ENCODE measurements at regions not wholly inside any gene's neighbourhood (a gene's known extent, or its start where the extent isn't known, plus 50 kb on each side); places are given as distances from the start of the nearest gene placed in this dataset.

GRCh38 chr11:113554526-113554925 is 79.3 kb upstream of the DRD2 start:
- DNase-seq (ENCODE audit: low spot score) = no peak

GRCh38 chr11:113553915-113554314 is 78.7 kb upstream of the DRD2 start:
- DNase-seq (ENCODE audit: low spot score) = no peak

GRCh38 chr11:113553235-113553634 is 78.0 kb upstream of the DRD2 start:
- no peak for DNase-seq (ENCODE audit: low spot score)

GRCh38 chr11:113552271-113552670 is 77.1 kb upstream of the DRD2 start:
- no peak for DNase-seq (ENCODE audit: low spot score)

GRCh38 chr11:113551645-113552044 is 76.4 kb upstream of the DRD2 start:
- no peak for DNase-seq (ENCODE audit: low spot score)

GRCh38 chr11:113549611-113550578 is 74.7 kb upstream of the DRD2 start:
- DNase-seq (ENCODE audit: low spot score) = no peak

- DNase-seq (ENCODE audit: low spot score) = no peak
Measured at GRCh38 chr11:113549061-113549460, 73.9 kb upstream of the DRD2 start.

GRCh38 chr11:113547739-113548138 is 72.5 kb upstream of the DRD2 start:
- DNase-seq (ENCODE audit: low spot score) = no peak

GRCh38 chr11:113546757-113547507 is 71.7 kb upstream of the DRD2 start:
- no peak for DNase-seq (ENCODE audit: low spot score)

GRCh38 chr11:113542420-113542819 is 67.2 kb upstream of the DRD2 start:
- no peak for DNase-seq (ENCODE audit: low spot score)

GRCh38 chr11:113540416-113541330 is 65.5 kb upstream of the DRD2 start:
- no peak for DNase-seq (ENCODE audit: low spot score)

GRCh38 chr11:113538451-113539412 is 63.5 kb upstream of the DRD2 start:
- no peak for DNase-seq (ENCODE audit: low spot score)

GRCh38 chr11:113534625-113535024 is 59.4 kb upstream of the DRD2 start:
- DNase-seq (ENCODE audit: low spot score) = no peak

- DNase-seq (ENCODE audit: low spot score) = no peak
Measured at GRCh38 chr11:113533425-113533698, 58.2 kb upstream of the DRD2 start.

- DNase-seq (ENCODE audit: low spot score) = peak; percentile 54
Measured at GRCh38 chr11:113532697-113533424, 57.7 kb upstream of the DRD2 start.

GRCh38 chr11:113531575-113532451 is 56.6 kb upstream of the DRD2 start:
- DNase-seq (ENCODE audit: low spot score) = no peak

- DNase-seq (ENCODE audit: low spot score) = no peak
Measured at GRCh38 chr11:113531083-113531482, 55.9 kb upstream of the DRD2 start.

GRCh38 chr11:113529606-113530005 is 54.4 kb upstream of the DRD2 start:
- no peak for DNase-seq (ENCODE audit: low spot score)

- DNase-seq (ENCODE audit: low spot score) = no peak
Measured at GRCh38 chr11:113528982-113529381, 53.8 kb upstream of the DRD2 start.

All from CD4-positive, alpha-beta T cell treated with Interleukin-2 at 100 ng/mL for 4 hours (primary cell).